HL-60 (cell line): ENCODE measurements at regions not wholly inside any gene's neighbourhood (a gene's known extent, or its start where the extent isn't known, plus 50 kb on each side); places are given as distances from the start of the nearest gene placed in this dataset.

Source experiments
- DNase-seq, 2 experiments: peaks; one replicate each; pipeline ENCODE4 v3.0.0-alpha.2; 2010 to 2020; ENCODE audit warnings: low read depth in 1 of 2, low spot score in 1 of 2
- H3K27ac ChIP-seq: fragments of 250-450 bp; sonication (Bioruptor Pico); replicated peaks from 2 replicates; pipeline ENCODE4 v1.5.1; 2020; ENCODE audit warnings: mild to moderate bottlenecking, moderate library complexity
- H3K27me3 ChIP-seq: fragments of 250-450 bp; sonication (Bioruptor Pico); 2 replicates; pipeline ENCODE4 v1.5.1; 2021; ENCODE audit warnings: mild to moderate bottlenecking, moderate library complexity; ENCODE audit not compliant: insufficient read depth, poor library complexity, severe bottlenecking
- H3K4me3 ChIP-seq: replicated peaks from 2 replicates; pipeline ENCODE4 v1.5.1; 2011; ENCODE audit warnings: mild to moderate bottlenecking, control low read depth, low read length; ENCODE audit not compliant: insufficient read depth
- GABPA ChIP-seq: IDR thresholded peaks from 2 replicates; pipeline ENCODE4 v1.6.1; 2012; ENCODE audit warnings: low read depth
- POLR2AphosphoS5 ChIP-seq: IDR thresholded peaks from 2 replicates; pipeline ENCODE4 v1.6.1; 2012; ENCODE audit warnings: low read depth
- SPI1 ChIP-seq: IDR thresholded peaks from 2 replicates; pipeline ENCODE4 v1.6.1; 2012; ENCODE audit warnings: low read depth, mild to moderate bottlenecking, borderline replicate concordance
- TF ChIP-seq, protein P1 (sequence below): IDR thresholded peaks from 2 replicates; pipeline ENCODE4 v1.6.1; 2012; ENCODE audit warnings: low read depth; ENCODE audit not compliant: insufficient replicate concordance
- TF ChIP-seq, protein P2 (sequence below): IDR thresholded peaks from one replicate; pipeline ENCODE4 v1.5.1; 2011; ENCODE audit warnings: low read length, control low read depth, inconsistent platforms; ENCODE audit not compliant: insufficient read depth

DNA sequence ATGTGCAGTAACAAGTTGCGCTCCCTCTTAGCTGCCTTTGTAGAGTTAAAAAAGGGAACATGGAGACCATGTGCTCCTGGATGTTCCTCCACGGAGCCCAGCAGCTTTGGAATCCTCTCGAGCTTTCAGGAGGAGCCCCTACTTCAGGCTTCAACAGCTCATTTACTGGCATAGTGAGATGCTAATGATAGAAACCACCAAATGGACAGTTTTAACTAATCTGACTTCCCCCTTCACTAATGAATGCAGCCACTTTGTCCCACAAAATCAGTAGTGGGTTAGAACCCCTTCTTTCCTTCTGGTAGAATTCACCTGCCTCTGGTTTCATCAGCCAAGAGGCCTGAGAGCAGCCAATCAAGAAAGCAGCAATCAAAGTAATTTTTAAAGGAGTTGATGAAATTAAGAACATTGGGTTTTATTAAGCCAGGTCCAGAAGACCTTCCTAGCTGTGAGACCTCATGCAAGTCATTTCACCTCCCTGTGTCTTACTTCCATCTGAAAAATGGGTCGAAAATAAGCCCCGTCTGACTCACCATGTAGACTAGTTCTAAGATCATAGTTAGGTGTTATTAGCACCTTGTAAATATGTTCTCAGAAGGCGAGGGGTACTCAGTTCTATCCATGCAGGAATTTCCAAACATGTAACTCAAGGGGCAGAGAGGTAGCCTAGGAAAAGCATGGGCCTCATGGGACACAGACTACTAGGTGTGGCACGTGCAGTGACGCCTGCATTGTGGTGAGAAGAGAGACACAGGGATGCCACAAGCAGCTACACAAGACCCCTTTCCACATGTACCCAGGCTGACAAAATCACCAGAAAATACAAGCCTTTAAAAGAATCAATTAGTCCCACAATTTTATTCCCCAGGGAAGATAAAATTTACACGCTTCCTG lies 179.7 kb upstream of the LPP start:
- Histone ChIP-seq H3K4me3 (no peak overlapping the region), H3K27ac (no peak overlapping the region), H3K27me3 (no peaks in the 10 kb centered on the region)
- TF ChIP-seq POLR2AphosphoS5 (no peak), GABPA (no peak), SPI1 (no peak)
- TF ChIP-seq, protein P1, sequence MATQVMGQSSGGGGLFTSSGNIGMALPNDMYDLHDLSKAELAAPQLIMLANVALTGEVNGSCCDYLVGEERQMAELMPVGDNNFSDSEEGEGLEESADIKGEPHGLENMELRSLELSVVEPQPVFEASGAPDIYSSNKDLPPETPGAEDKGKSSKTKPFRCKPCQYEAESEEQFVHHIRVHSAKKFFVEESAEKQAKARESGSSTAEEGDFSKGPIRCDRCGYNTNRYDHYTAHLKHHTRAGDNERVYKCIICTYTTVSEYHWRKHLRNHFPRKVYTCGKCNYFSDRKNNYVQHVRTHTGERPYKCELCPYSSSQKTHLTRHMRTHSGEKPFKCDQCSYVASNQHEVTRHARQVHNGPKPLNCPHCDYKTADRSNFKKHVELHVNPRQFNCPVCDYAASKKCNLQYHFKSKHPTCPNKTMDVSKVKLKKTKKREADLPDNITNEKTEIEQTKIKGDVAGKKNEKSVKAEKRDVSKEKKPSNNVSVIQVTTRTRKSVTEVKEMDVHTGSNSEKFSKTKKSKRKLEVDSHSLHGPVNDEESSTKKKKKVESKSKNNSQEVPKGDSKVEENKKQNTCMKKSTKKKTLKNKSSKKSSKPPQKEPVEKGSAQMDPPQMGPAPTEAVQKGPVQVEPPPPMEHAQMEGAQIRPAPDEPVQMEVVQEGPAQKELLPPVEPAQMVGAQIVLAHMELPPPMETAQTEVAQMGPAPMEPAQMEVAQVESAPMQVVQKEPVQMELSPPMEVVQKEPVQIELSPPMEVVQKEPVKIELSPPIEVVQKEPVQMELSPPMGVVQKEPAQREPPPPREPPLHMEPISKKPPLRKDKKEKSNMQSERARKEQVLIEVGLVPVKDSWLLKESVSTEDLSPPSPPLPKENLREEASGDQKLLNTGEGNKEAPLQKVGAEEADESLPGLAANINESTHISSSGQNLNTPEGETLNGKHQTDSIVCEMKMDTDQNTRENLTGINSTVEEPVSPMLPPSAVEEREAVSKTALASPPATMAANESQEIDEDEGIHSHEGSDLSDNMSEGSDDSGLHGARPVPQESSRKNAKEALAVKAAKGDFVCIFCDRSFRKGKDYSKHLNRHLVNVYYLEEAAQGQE = no peak
- TF ChIP-seq, protein P2, sequence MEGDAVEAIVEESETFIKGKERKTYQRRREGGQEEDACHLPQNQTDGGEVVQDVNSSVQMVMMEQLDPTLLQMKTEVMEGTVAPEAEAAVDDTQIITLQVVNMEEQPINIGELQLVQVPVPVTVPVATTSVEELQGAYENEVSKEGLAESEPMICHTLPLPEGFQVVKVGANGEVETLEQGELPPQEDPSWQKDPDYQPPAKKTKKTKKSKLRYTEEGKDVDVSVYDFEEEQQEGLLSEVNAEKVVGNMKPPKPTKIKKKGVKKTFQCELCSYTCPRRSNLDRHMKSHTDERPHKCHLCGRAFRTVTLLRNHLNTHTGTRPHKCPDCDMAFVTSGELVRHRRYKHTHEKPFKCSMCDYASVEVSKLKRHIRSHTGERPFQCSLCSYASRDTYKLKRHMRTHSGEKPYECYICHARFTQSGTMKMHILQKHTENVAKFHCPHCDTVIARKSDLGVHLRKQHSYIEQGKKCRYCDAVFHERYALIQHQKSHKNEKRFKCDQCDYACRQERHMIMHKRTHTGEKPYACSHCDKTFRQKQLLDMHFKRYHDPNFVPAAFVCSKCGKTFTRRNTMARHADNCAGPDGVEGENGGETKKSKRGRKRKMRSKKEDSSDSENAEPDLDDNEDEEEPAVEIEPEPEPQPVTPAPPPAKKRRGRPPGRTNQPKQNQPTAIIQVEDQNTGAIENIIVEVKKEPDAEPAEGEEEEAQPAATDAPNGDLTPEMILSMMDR = no peak
- no peak for DNase-seq

DNA sequence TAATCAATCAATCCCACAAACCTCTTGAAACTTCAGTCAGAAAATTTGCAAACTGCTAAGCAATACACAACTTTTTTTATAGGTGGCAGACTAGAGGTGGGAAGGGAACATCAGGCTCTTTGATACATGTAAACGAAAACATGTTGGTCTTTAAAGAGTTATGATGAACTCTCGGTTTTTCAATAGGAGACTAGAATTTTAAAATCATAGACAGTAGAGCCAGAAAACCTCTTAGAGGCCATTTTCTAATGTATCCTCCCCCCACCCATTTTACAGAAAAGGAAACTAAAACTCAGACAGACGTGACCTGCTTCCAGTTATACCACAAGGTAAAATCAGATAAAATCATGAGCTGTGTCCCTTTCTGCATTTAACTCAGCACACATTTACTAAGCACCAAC lies 179.1 kb upstream of the LPP start:
- Histone ChIP-seq H3K27me3 (no peaks in the 10 kb centered on the region), H3K27ac (no peak overlapping the region), H3K4me3 (no peak overlapping the region)
- no peak for DNase-seq
- TF ChIP-seq, protein P1 = no peak
- TF ChIP-seq GABPA (no peak), SPI1 (no peak), POLR2AphosphoS5 (no peak)
- TF ChIP-seq, protein P2 = no peak

DNA sequence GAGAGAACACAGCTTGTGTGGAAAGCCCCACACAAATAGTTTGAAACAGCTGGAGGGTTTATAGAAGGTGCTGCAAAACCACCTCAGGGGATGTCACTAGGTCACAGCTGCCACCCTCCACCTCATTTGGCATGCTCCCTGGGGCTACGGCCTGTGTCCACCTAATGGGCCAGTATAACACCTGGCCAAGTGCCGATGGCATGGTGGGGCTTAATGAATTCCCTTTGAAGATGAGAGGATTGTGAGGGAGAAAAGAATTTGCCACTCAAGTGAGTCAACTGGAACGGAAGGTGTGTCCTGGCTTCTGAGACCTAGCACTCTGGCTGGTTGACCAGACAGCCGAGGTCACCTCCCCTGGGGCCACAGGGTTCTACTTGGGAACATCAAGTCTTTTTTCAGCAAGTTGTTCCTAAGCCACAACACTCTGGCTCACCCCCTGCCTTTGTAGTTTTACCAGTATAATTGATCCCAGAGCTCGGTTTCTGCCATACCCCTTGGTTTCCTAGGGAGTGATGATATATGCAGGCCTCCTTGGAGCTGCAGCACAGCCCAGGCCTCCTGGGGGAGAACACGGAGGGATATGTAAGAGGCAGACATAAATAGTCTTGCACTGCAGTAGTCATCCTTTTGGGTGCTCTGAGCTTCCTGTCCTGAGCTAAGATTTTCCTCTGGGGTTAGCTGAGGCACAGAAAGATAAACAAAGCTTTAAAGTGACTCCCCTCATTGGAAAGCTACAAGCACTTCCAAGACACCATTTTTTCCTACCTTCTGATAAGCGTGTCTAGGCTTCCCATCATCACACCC lies 178.2 kb upstream of the LPP start:
- TF ChIP-seq SPI1 = no peak
- TF ChIP-seq POLR2AphosphoS5 = no peak
- no peak for TF ChIP-seq GABPA
- H3K27ac ChIP-seq = no peak overlapping the region
- DNase-seq = no peak
- H3K4me3 ChIP-seq = no peak overlapping the region
- H3K27me3 ChIP-seq = no peaks in the 10 kb centered on the region

DNA sequence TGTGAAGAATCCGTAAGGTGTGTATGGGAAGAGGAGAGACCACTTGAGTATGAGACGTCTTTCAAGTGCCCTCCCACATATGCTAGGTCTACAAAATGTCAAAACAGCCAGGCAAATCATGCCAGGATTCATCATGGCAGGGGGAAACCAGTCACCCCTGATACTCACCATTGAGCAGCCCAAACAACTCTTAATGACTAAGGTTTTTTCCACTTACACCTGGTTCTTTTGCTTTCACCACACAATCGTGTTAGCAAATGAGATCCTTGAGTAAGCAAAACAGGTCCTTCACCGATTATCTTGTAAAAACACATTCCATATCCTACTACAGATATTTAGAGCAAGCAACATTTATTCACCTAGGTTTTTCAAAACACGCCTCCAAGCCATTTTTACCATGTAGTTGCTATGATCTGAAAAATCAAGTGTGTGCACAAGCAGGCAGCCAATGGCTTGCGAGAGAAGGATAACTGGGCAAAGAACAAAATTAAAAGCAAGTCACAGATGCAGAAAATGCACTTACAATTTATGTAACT lies 177.5 kb upstream of the LPP start:
- DNase-seq = no peak
- no peak overlapping the region for H3K4me3 ChIP-seq
- H3K27me3 ChIP-seq = no peaks in the 10 kb centered on the region
- TF ChIP-seq SPI1 (no peak), GABPA (no peak), POLR2AphosphoS5 (no peak)
- TF ChIP-seq, protein P2 = no peak
- TF ChIP-seq, protein P1 = no peak
- H3K27ac ChIP-seq = no peak overlapping the region
